GM23338 (cell line): ENCODE measurements at regions not wholly inside any gene's neighbourhood (a gene's known extent, or its start where the extent isn't known, plus 50 kb on each side); places are given as distances from the start of the nearest gene placed in this dataset.

ENCODE experiments used
- ATAC-seq: fragments of 200-7000 bp; cut with Tn5 transposase; 3 replicates; pipeline ENCODE4 v1.9.1; 2020
- DNase-seq: peaks from one replicate; pipeline ENCODE4 v3.0.0-alpha.2; 2015; ENCODE audit warnings: low spot score
- H2AFZ ChIP-seq: fragments of 200-600 bp; sonication (generic); 2 replicates; pipeline ENCODE4 v1.8.0; 2016; ENCODE audit warnings: antibody characterized with exemption, mild to moderate bottlenecking, moderate library complexity
- H3F3A ChIP-seq: fragments of 200-600 bp; sonication (generic); replicated peaks from 2 replicates; pipeline ENCODE4 v1.8.0; 2017; ENCODE audit warnings: antibody characterized with exemption, mixed run types, low read depth
- H3K27ac ChIP-seq: fragments of 200-600 bp; sonication (generic); 2 replicates; pipeline ENCODE4 v1.6.1; 2016; ENCODE audit warnings: low read depth
- H3K27me3 ChIP-seq: fragments of 200-600 bp; sonication (generic); 2 replicates; pipeline ENCODE4 v1.8.0; 2016; ENCODE audit warnings: mild to moderate bottlenecking, mixed run types, moderate library complexity; ENCODE audit not compliant: insufficient read depth
- H3K36me3 ChIP-seq: fragments of 200-600 bp; sonication (generic); 2 replicates; pipeline ENCODE4 v1.8.0; 2016; ENCODE audit warnings: mild to moderate bottlenecking; ENCODE audit not compliant: insufficient read depth
- H3K4me1 ChIP-seq: fragments of 200-600 bp; sonication (generic); 2 replicates; pipeline ENCODE4 v1.8.0; 2016; ENCODE audit warnings: mild to moderate bottlenecking, moderate library complexity; ENCODE audit not compliant: insufficient read depth
- H3K4me2 ChIP-seq: fragments of 200-600 bp; sonication (generic); 2 replicates; pipeline ENCODE4 v1.7.1; 2017; ENCODE audit warnings: mixed run types
- H3K4me3 ChIP-seq: fragments of 200-600 bp; sonication (generic); 2 replicates; pipeline ENCODE4 v1.6.1; 2016; ENCODE audit warnings: mixed run types
- H3K79me2 ChIP-seq: fragments of 200-600 bp; sonication (generic); replicated peaks from 2 replicates; pipeline ENCODE4 v1.8.0; 2017; ENCODE audit warnings: mild to moderate bottlenecking; ENCODE audit not compliant: insufficient read depth
- H3K9me2 ChIP-seq: fragments of 200-600 bp; sonication (generic); 2 replicates; pipeline ENCODE4 v1.8.0; 2017; ENCODE audit not compliant: insufficient read depth
- H4K20me1 ChIP-seq: fragments of 200-600 bp; sonication (generic); replicated peaks from 2 replicates; pipeline ENCODE4 v1.8.0; 2017; ENCODE audit warnings: mild to moderate bottlenecking; ENCODE audit not compliant: insufficient read depth
- H3K27ac Mint-ChIP-seq: 2 replicates; pipeline ENCODE4 v1.8.0; 2020; ENCODE audit warnings: inconsistent platforms, mild to moderate bottlenecking, moderate library complexity, mixed read lengths
- H3K27me3 Mint-ChIP-seq: 3 replicates; pipeline ENCODE4 v1.8.0; 2022; ENCODE audit warnings: low read depth, mild to moderate bottlenecking, moderate library complexity, mixed read lengths, inconsistent platforms; ENCODE audit not compliant: insufficient read depth, poor library complexity
- H3K36me3 Mint-ChIP-seq: 3 replicates; pipeline ENCODE4 v1.8.0; 2021; ENCODE audit warnings: low read depth, mild to moderate bottlenecking, inconsistent platforms, moderate library complexity, mixed read lengths
- H3K4me1 Mint-ChIP-seq: 3 replicates; pipeline ENCODE4 v1.8.0; 2020; ENCODE audit warnings: mild to moderate bottlenecking, inconsistent platforms, mixed read lengths
- H3K4me3 Mint-ChIP-seq: 3 replicates; pipeline ENCODE4 v1.8.0; 2021; ENCODE audit warnings: moderate library complexity, mild to moderate bottlenecking, inconsistent platforms, mixed read lengths
- H3K9me3 Mint-ChIP-seq: 3 replicates; pipeline ENCODE4 v1.8.0; 2020; ENCODE audit warnings: moderate library complexity, mild to moderate bottlenecking, inconsistent platforms, mixed read lengths
- CREB1 ChIP-seq: fragments of 250-450 bp; sonication (Bioruptor Pico); IDR thresholded peaks from 2 replicates; pipeline ENCODE4 v1.5.0; 2020; ENCODE audit warnings: low read depth, mild to moderate bottlenecking, moderate library complexity
- CTCF ChIP-seq, 2 experiments: fragments of 200-600 bp in 1 of 2; sonication (generic) in 1 of 2; conservative IDR thresholded peaks; 2 replicates each; pipeline versions ENCODE4 v1.5.1 to v1.6.1; 2016 to 2017; ENCODE audit warnings: antibody characterized with exemption in 2 of 2, low read depth in 2 of 2, mild to moderate bottlenecking in 2 of 2, moderate library complexity in 1 of 2
- ETS1 ChIP-seq: IDR thresholded peaks from 2 replicates; pipeline ENCODE4 v1.6.1; 2016; ENCODE audit warnings: antibody characterized with exemption
- EZH2 ChIP-seq: fragments of 200-600 bp; sonication (generic); IDR thresholded peaks from one replicate; pipeline ENCODE4 v1.8.0; 2017; ENCODE audit warnings: antibody characterized with exemption, mild to moderate bottlenecking, low read depth; ENCODE audit not compliant: unreplicated experiment
- EZH2phosphoT487 ChIP-seq: fragments of 200-600 bp; sonication (generic); IDR thresholded peaks from one replicate; pipeline ENCODE4 v1.8.1; 2018; ENCODE audit warnings: antibody characterized with exemption; ENCODE audit not compliant: unreplicated experiment
- POLR2AphosphoS5 ChIP-seq: IDR thresholded peaks from 2 replicates; pipeline ENCODE4 v1.6.1; 2016; ENCODE audit warnings: antibody characterized with exemption, low read depth
- ZNF114 ChIP-seq: fragments of 250-450 bp; sonication (Bioruptor Pico); IDR thresholded peaks from 2 replicates; pipeline ENCODE4 v1.5.0; 2020; ENCODE audit warnings: mild to moderate bottlenecking, moderate library complexity
- ZNF331 ChIP-seq: fragments of 250-450 bp; sonication (Bioruptor Pico); IDR thresholded peaks from 2 replicates; pipeline ENCODE4 v1.5.0; 2020; ENCODE audit warnings: low read depth, mild to moderate bottlenecking, moderate library complexity
- ZNF462 ChIP-seq: fragments of 250-450 bp; sonication (Bioruptor Pico); IDR thresholded peaks from 2 replicates; pipeline ENCODE4 v1.5.0; 2020; ENCODE audit warnings: mild to moderate bottlenecking, moderate library complexity

- no peak overlapping the region for H2AFZ ChIP-seq
- TF ChIP-seq ZNF331 (CRISPR knock-in tag): no peak
- no peak for TF ChIP-seq EZH2
- no peak for TF ChIP-seq ZNF462 (CRISPR knock-in tag)
- TF ChIP-seq CTCF (conservative IDR thresholded peaks at IDR 0.05; ENCODE audit: low read depth in 2 of 2): no peak
- TF ChIP-seq POLR2AphosphoS5: no peak
- TF ChIP-seq ETS1: no peak
- TF ChIP-seq CREB1 (CRISPR knock-in tag): no peak
- no peak for TF ChIP-seq ZNF114 (CRISPR knock-in tag)
- no peak for TF ChIP-seq EZH2phosphoT487
- H3K36me3 Mint-ChIP-seq: peaks cover 26% of the 10 kb centered on the region; the same call in 2 of the 3 replicates
- no peak overlapping the region for H3K4me2 ChIP-seq
- no peaks in the 10 kb centered on the region for H3K4me1 ChIP-seq
- H3K4me1 Mint-ChIP-seq: no peaks in the 10 kb centered on the region
- H3K4me3 Mint-ChIP-seq: no peak overlapping the region
- DNase-seq (no peak), ATAC-seq (no peak)
- H3K79me2 ChIP-seq: no peaks in the 10 kb centered on the region
- H3K27ac Mint-ChIP-seq: no peak overlapping the region
- no peaks in the 10 kb centered on the region for H3K27me3 Mint-ChIP-seq
- no peak overlapping the region for H3K27ac ChIP-seq
- H3K36me3 ChIP-seq: no peaks in the 10 kb centered on the region; the same call in none of the 2 replicates
- peaks cover 33% of the 10 kb centered on the region for H3K9me3 Mint-ChIP-seq
- H3K4me3 ChIP-seq: no peak overlapping the region
- peaks cover 12% of the 10 kb centered on the region for H3K9me2 ChIP-seq
- no peaks in the 10 kb centered on the region for H3F3A ChIP-seq
- no peaks in the 10 kb centered on the region for H4K20me1 ChIP-seq
- H3K27me3 ChIP-seq: no peaks in the 10 kb centered on the region
Observed at GRCh38 chr2:82084679-82085392, 1780.3 kb upstream of the LRRTM1 start.
